Common myeloid progenitor, CD34-positive (primary cell): ENCODE measurements at regions not wholly inside any gene's neighbourhood (a gene's known extent, or its start where the extent isn't known, plus 50 kb on each side); places are given as distances from the start of the nearest gene placed in this dataset.
"Not testable (repeated sequence)": the region's sequence is repeated elsewhere in the genome, so short reads cannot be mapped to it uniquely, and the experiment has no call there.

ENCODE experiments used
- CTCF ChIA-PET: fragments of 350-600 bp; sonication (Branson Sonifier 250); formaldehyde crosslinking; loops from one replicate; lab custom pipeline; 2021; ENCODE audit warnings: antibody characterized with exemption; lab: Charles Lee
- POLR2A ChIA-PET: fragments of 350-600 bp; sonication (Branson Sonifier 250); formaldehyde crosslinking; loops from one replicate; lab custom pipeline; 2021; ENCODE audit warnings: antibody characterized with exemption; lab: Charles Lee
- DNase-seq, 3 donors: peaks; one replicate each; pipeline versions ENCODE4 v3.0.0 to v3.0.0-alpha.2; 2013
- H3K27ac ChIP-seq, 2 experiments: 1 replicate in 1 of 2; 2 replicates in 1 of 2; pipeline ENCODE4 v1.7.0; 2013; ENCODE audit warnings: inconsistent platforms in 2 of 2, low read length in 2 of 2, mild to moderate bottlenecking in 2 of 2, low read depth in 1 of 2, moderate library complexity in 1 of 2; ENCODE audit not compliant: severe bottlenecking in 2 of 2, insufficient read depth in 1 of 2, poor library complexity in 1 of 2
- H3K27me3 ChIP-seq, 5 experiments: replicated peaks in 2 of 5; 1 replicate in 3 of 5; 2 replicates in 2 of 5; pipeline versions ENCODE4 v1.6.1 to v1.7.0; 2013; ENCODE audit warnings: low read length in 4 of 5, mild to moderate bottlenecking in 2 of 5, moderate library complexity in 2 of 5, inconsistent platforms in 1 of 5; ENCODE audit not compliant: insufficient read depth in 5 of 5, control insufficient read depth in 4 of 5
- H3K36me3 ChIP-seq, 4 experiments: 1 replicate in 2 of 4; 2 replicates in 2 of 4; pipeline versions ENCODE4 v1.6.1 to v1.7.0; 2013; ENCODE audit warnings: low read length in 3 of 4, control low read depth in 1 of 4, mild to moderate bottlenecking in 1 of 4; ENCODE audit not compliant: control insufficient read depth in 4 of 4, insufficient read depth in 4 of 4
- H3K4me1 ChIP-seq, 4 experiments: 1 replicate in 3 of 4; 2 replicates in 1 of 4; pipeline versions ENCODE4 v1.6.1 to v1.7.1; 2013; ENCODE audit warnings: low read length in 3 of 4, mild to moderate bottlenecking in 3 of 4, control low read depth in 1 of 4, inconsistent platforms in 1 of 4, moderate library complexity in 1 of 4; ENCODE audit not compliant: control insufficient read depth in 4 of 4, insufficient read depth in 4 of 4; ENCODE audit errors: control extremely low read depth in 1 of 4
- H3K4me3 ChIP-seq, 7 experiments: 1 replicate in 4 of 7; 2 replicates in 3 of 7; pipeline versions ENCODE4 v1.5.1 to v1.7.0; 2013; ENCODE audit warnings: mild to moderate bottlenecking in 7 of 7, low read length in 6 of 7, moderate library complexity in 6 of 7, inconsistent platforms in 2 of 7, low read depth in 2 of 7, control low read depth in 1 of 7; ENCODE audit not compliant: insufficient read depth in 4 of 7, control insufficient read depth in 1 of 7; ENCODE audit errors: extremely low read depth in 1 of 7
- H3K9me3 ChIP-seq, 5 experiments: 1 replicate in 4 of 5; 2 replicates in 1 of 5; pipeline versions ENCODE4 v1.6.1 to v1.7.1; 2013; ENCODE audit warnings: low read length in 4 of 5, mild to moderate bottlenecking in 2 of 5, inconsistent platforms in 1 of 5, low read depth in 1 of 5, moderate library complexity in 1 of 5; ENCODE audit not compliant: control insufficient read depth in 4 of 5, insufficient read depth in 2 of 5; ENCODE audit errors: control extremely low read depth in 1 of 5
- WGBS: methylation state at CpG from one replicate; pipeline ENCODE4 v1.1.5; 2013; ENCODE audit not compliant: insufficient coverage; 5-methylcytosine and 5-hydroxymethylcytosine counted together

- Histone ChIP-seq H3K4me1 (no peaks in the 10 kb centered on the region), H3K9me3 (no peaks in the 10 kb centered on the region), H3K27me3 (no peaks in the 10 kb centered on the region), H3K4me3 (no peak overlapping the region), H3K27ac (no peak overlapping the region), H3K36me3 (no peaks in the 10 kb centered on the region)
- WGBS: 82% methylated on average over 5 of the region's 5 CpGs
- ChIA-PET CTCF (no interaction called here), POLR2A (no interaction called here)
- no peak for DNase-seq
Measured at GRCh38 chr6:58198301-58198700, 880.9 kb downstream of the PRIM2 start.

DNA sequence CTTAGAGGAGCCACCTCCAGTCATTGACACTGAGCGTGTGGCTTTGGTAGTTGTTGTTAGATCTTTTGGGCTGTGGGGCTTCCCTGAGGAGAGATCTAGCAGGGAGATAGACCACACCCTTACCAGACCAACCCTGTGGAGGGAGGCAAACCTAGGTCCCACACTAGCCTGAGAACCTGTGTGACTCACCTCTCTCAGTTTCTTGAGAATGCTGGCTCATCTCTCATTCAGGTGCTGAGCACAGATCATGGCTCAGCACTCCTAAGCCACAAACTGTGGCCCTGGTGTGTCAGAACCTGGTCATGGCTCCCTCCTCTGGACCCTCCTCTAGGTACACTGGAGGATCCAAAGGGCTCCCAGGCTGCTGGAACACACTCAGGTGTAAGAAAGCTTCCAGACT lies 919.7 kb downstream of the PRIM2 start:
- H3K36me3 ChIP-seq, DNase-seq, H3K27ac ChIP-seq, H3K27me3 ChIP-seq, H3K9me3 ChIP-seq, H3K4me1 ChIP-seq, H3K4me3 ChIP-seq, CTCF ChIA-PET, POLR2A ChIA-PET: not testable (repeated sequence)
- WGBS: no CpG with 5 or more reads among the region's 1 CpG

DNA sequence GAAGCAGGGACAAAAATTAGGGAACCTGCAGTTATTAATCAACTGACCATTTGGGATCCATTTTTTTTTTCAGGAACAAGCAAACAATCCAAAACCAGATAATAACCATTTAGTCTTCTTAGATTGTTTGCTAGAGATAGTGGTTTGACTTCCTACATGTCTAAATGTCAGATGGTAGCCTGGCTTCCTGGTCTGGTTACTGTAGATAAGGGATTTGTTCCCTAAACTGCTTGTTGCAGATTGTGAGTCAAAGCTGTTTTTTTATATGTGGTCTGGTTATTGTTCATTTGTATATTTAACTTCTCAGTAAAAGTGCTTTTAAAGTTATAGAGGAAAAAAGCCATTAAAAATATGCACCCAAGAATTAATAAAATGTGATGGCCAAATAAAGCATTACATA lies 921.0 kb downstream of the PRIM2 start:
- H3K9me3 ChIP-seq, H3K27me3 ChIP-seq, DNase-seq, POLR2A ChIA-PET, H3K4me1 ChIP-seq, H3K4me3 ChIP-seq, H3K36me3 ChIP-seq, H3K27ac ChIP-seq, CTCF ChIA-PET: not testable (repeated sequence)

DNA sequence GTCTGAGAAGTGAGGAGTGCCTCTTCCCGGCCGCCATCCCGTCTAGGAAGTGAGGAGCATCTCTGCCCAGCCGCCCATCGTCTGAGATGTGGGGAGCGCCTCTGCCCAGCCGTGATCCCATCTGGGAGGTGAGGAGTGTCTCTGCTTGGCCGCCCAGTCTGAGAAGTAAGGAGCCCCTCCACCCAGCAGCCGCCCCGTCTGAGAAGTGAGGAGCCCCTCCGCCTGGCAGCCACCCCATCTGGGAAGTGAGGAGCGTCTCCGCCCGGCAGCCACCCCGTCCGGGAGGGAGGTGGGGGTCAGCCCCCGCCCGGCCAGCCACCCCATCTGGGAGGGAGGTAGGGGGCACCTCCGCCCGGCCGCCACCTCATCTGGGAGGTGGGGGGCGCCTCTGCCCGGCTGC lies 940.2 kb downstream of the PRIM2 start:
- H3K9me3 ChIP-seq, DNase-seq, H3K27me3 ChIP-seq, H3K4me3 ChIP-seq, H3K36me3 ChIP-seq, CTCF ChIA-PET, POLR2A ChIA-PET, H3K4me1 ChIP-seq, H3K27ac ChIP-seq: not testable (repeated sequence)
- 97% methylated on average over 13 of the region's 23 CpGs for WGBS

- no peak for DNase-seq
- POLR2A ChIA-PET: no interaction called here
- H3K27me3 ChIP-seq: no peaks in the 10 kb centered on the region
- no peaks in the 10 kb centered on the region for H3K36me3 ChIP-seq
- no peak overlapping the region for H3K4me3 ChIP-seq
- H3K4me1 ChIP-seq: no peaks in the 10 kb centered on the region
- H3K9me3 ChIP-seq: no peaks in the 10 kb centered on the region
- no peak overlapping the region for H3K27ac ChIP-seq
- CTCF ChIA-PET: no interaction called here
Measured at GRCh38 chr6:58290177-58290576, 972.7 kb downstream of the PRIM2 start.

GRCh38 chr6:58291319-58291718 lies 973.9 kb downstream of the PRIM2 start:
- DNase-seq, H3K27ac ChIP-seq, H3K36me3 ChIP-seq, H3K4me3 ChIP-seq, CTCF ChIA-PET, POLR2A ChIA-PET, H3K27me3 ChIP-seq, H3K4me1 ChIP-seq, H3K9me3 ChIP-seq: not testable (repeated sequence)
- WGBS: no CpG with 5 or more reads among the region's 1 CpG

- CTCF ChIA-PET, DNase-seq, H3K36me3 ChIP-seq, POLR2A ChIA-PET, H3K4me3 ChIP-seq, H3K27ac ChIP-seq, H3K4me1 ChIP-seq, H3K27me3 ChIP-seq, H3K9me3 ChIP-seq: not testable (repeated sequence)
Measured at GRCh38 chr6:58307901-58308300, 990.5 kb downstream of the PRIM2 start.

DNA sequence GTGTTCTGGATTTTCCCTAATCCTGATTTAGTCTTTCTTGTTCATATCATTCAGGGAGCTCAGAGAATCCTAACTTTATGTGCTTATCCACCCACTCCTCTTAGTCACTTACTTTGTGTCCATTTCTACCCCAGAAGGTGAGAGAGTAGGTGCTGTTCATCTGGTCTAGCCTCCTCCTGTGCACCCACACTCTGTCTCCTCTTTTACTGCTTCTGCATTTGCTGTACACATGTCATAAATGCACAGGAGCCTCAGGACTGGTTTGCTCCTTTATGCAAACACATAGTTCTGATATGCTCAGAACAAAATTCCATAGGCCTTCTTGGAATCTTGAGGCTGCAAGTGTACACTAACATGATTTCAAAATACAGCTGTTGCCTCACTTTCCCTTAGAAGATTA lies 1014.7 kb downstream of the PRIM2 start:
- H3K9me3 ChIP-seq, POLR2A ChIA-PET, H3K4me3 ChIP-seq, H3K4me1 ChIP-seq, CTCF ChIA-PET, H3K27ac ChIP-seq, DNase-seq, H3K27me3 ChIP-seq, H3K36me3 ChIP-seq: not testable (repeated sequence)
